Adipocyte (in vitro differentiated cells): ENCODE measurements at regions not wholly inside any gene's neighbourhood (a gene's known extent, or its start where the extent isn't known, plus 50 kb on each side); places are given as distances from the start of the nearest gene placed in this dataset.
A peak's percentile ranks its signal among the peaks of the same experiment; 100 is the strongest.

Experiments
- DNase-seq: peaks from one replicate; pipeline ENCODE4 v3.0.0-alpha.2; 2015; ENCODE audit warnings: low read depth
- H3K27me3 ChIP-seq: replicated peaks from 2 replicates; pipeline ENCODE4 v1.7.0; 2013; ENCODE audit warnings: mild to moderate bottlenecking, low read length, moderate library complexity; ENCODE audit not compliant: control insufficient read depth, insufficient read depth
- H3K36me3 ChIP-seq: 2 replicates; pipeline ENCODE4 v1.7.0; 2013; ENCODE audit warnings: low read length, mild to moderate bottlenecking, moderate library complexity; ENCODE audit not compliant: control insufficient read depth, insufficient read depth, severe bottlenecking
- H3K4me1 ChIP-seq: 2 replicates; pipeline ENCODE4 v1.7.0; 2013; ENCODE audit warnings: mild to moderate bottlenecking, low read length, moderate library complexity; ENCODE audit not compliant: control insufficient read depth, insufficient read depth
- H3K4me3 ChIP-seq: 2 replicates; pipeline ENCODE4 v1.7.0; 2013; ENCODE audit warnings: mild to moderate bottlenecking, low read length, moderate library complexity
- H3K9ac ChIP-seq: 2 replicates; pipeline ENCODE4 v1.7.0; 2013; ENCODE audit warnings: mild to moderate bottlenecking, low read length, moderate library complexity
- H3K9me3 ChIP-seq: 2 replicates; pipeline ENCODE4 v1.7.0; 2013; ENCODE audit warnings: mild to moderate bottlenecking, low read length, moderate library complexity; ENCODE audit not compliant: control insufficient read depth

GRCh38 chr4:83658806-83659205 lies 122.9 kb downstream of the GPAT3 start:
- DNase-seq: peak; percentile 62
- Histone ChIP-seq H3K9ac (peak overlapping the region; percentile 13), H3K4me1 (peaks cover 13% of the 10 kb centered on the region), H3K36me3 (no peaks in the 10 kb centered on the region), H3K27me3 (no peaks in the 10 kb centered on the region), H3K9me3 (no peaks in the 10 kb centered on the region), H3K4me3 (peak overlapping the region; percentile 42)

- H3K36me3 ChIP-seq: no peaks in the 10 kb centered on the region
- H3K4me1 ChIP-seq: peaks cover 13% of the 10 kb centered on the region
- DNase-seq: no peak
- no peak overlapping the region for H3K4me3 ChIP-seq
- no peaks in the 10 kb centered on the region for H3K9me3 ChIP-seq
- no peaks in the 10 kb centered on the region for H3K27me3 ChIP-seq
- H3K9ac ChIP-seq: no peak overlapping the region
Observed at GRCh38 chr4:83657336-83657735, 121.4 kb downstream of the GPAT3 start.
